Ovary (tissue), 7 donors: ENCODE measurements at regions not wholly inside any gene's neighbourhood (a gene's known extent, or its start where the extent isn't known, plus 50 kb on each side); places are given as distances from the start of the nearest gene placed in this dataset.
"Not testable (repeated sequence)": the region's sequence is repeated elsewhere in the genome, so short reads cannot be mapped to it uniquely, and the experiment has no call there.

Source experiments
- DNase-seq, 5 donors: peaks; one replicate each; pipeline ENCODE4 v3.0.0-alpha.2; 2019 to 2020
- H3K27ac ChIP-seq, 2 donors: fragments of 200-600 bp; one replicate each; pipeline versions ENCODE4 v1.5.1 to v1.8.0; 2019 to 2022
- H3K27me3 ChIP-seq: fragments of 200-600 bp; one replicate; pipeline ENCODE4 v1.8.0; 2022
- H3K36me3 ChIP-seq: fragments of 200-600 bp; sonication (generic); one replicate; pipeline ENCODE4 v1.5.1; 2019
- H3K4me1 ChIP-seq: one replicate; pipeline ENCODE4 v1.8.1; 2013; ENCODE audit warnings: mild to moderate bottlenecking, moderate library complexity; ENCODE audit not compliant: insufficient read depth
- H3K4me3 ChIP-seq: fragments of 200-600 bp; sonication (generic); one replicate; pipeline ENCODE4 v1.5.1; 2017
- H3K9me3 ChIP-seq, 2 donors: fragments of 200-600 bp in 1 of 2; sonication (generic) in 1 of 2; one replicate each; pipeline versions ENCODE4 v1.5.1 to v1.8.1; 2013 to 2019; ENCODE audit warnings: mild to moderate bottlenecking in 1 of 2, moderate library complexity in 1 of 2
- EP300 ChIP-seq: sonication (generic); formaldehyde crosslinking; IDR thresholded peaks from one replicate; pipeline ENCODE4 v1.6.1; 2017; ENCODE audit warnings: antibody characterized with exemption
- POLR2A ChIP-seq: fragments of 450-650 bp; IDR thresholded peaks from one replicate; pipeline ENCODE4 v1.6.1; 2017; ENCODE audit warnings: antibody characterized with exemption, mild to moderate bottlenecking, moderate library complexity
- WGBS, 3 donors: extraction: QIAGEN DNeasy Blood & Tissue Kit in 1 of 3; methylation state at CpG; one replicate each; pipeline versions ENCODE4 v1.1.5 to v1.1.7; 2013 to 2017; 5-methylcytosine and 5-hydroxymethylcytosine counted together
- intact Hi-C, 4 donors: fragments of 100-400 bp; cut with DNase I; formaldehyde crosslinking; loops; one replicate each; pipeline versions ENCODE4 v1.11.0 to v1.15.1; 2022 to 2023
- TF ChIP-seq, protein P1 (sequence below), 3 donors: fragments of 450-650 bp in 2 of 3; fragments of 200-600 bp in 1 of 3; IDR thresholded peaks; one replicate each; pipeline versions ENCODE4 v1.5.1 to v1.8.0; 2016 to 2022; ENCODE audit warnings: antibody characterized with exemption in 3 of 3, mild to moderate bottlenecking in 1 of 3
- donor health status: DM: no; HTN: no; CAD: no; lungs with moderate emphysema.
- donor health status: DM: no; HTN: no; CAD: no.
- donor health status: Bipolar disorder and iron deficiency.
- donor health status: DM: no; HTN: no; CAD: no.
- donor health status: DM: yes; HTN: yes; CAD: no.

DNA sequence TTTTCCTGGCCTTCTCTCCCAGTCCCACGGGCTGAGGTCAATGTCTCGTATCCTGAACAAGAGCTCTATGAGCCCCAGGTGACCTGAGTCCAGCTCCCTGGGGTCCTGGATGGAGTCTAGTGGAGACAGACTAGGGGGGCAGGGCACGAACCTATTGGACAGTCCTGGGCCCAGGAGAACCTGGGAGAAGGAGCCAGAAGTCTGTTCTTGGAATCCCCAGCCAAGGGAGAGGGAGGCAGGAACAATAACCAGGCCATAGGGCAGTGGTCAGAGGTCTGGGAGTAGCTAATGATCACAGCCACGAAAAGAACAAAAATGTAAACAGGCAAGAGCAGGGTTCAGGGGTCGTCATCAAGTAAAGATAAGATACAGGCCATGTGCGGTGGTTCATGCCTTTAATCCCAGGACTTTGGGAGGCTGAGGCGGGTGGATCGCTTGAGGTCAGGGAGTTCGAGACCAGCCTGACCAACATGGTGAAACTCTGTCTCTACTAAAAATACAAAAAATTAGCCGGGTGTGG lies 60.8 kb downstream of the COPRS start:
- TF ChIP-seq EP300, result no peak
- TF ChIP-seq POLR2A, result no peak
- TF ChIP-seq, protein P1, sequence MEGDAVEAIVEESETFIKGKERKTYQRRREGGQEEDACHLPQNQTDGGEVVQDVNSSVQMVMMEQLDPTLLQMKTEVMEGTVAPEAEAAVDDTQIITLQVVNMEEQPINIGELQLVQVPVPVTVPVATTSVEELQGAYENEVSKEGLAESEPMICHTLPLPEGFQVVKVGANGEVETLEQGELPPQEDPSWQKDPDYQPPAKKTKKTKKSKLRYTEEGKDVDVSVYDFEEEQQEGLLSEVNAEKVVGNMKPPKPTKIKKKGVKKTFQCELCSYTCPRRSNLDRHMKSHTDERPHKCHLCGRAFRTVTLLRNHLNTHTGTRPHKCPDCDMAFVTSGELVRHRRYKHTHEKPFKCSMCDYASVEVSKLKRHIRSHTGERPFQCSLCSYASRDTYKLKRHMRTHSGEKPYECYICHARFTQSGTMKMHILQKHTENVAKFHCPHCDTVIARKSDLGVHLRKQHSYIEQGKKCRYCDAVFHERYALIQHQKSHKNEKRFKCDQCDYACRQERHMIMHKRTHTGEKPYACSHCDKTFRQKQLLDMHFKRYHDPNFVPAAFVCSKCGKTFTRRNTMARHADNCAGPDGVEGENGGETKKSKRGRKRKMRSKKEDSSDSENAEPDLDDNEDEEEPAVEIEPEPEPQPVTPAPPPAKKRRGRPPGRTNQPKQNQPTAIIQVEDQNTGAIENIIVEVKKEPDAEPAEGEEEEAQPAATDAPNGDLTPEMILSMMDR (IDR thresholded peaks at IDR 0.05), result no peak

DNA sequence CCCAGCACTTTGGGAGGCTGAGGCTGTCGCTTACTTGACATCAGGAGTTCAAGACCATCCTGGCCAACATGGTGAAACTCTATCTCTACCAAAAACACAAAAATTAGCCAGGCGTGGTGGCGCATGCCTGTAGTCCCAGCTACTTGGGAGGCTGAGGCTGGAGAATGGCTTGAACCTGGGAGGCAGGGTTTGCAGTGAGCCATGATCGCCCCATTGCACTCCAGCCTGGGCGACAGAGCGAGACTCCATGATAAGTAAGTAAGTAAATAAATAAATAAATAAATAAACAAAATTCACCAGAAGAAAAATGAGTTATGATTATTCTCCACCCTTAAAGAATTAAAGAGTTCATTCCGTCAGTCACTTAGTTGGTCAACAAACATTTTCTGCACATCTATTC lies 63.1 kb downstream of the COPRS start:
- H3K4me1 ChIP-seq, H3K4me3 ChIP-seq, H3K9me3 ChIP-seq, H3K36me3 ChIP-seq, DNase-seq, intact Hi-C loops, H3K27me3 ChIP-seq, H3K27ac ChIP-seq: not testable (repeated sequence)
- WGBS, 3 donors, result 97 to 99% (median 99%) methylated on average over 7 of the region's 7 CpGs

More for the DNA sequence above, 60.8 kb downstream of the COPRS start:
- Histone ChIP-seq H3K36me3 (no peaks in the 10 kb centered on the region), H3K9me3 (no peaks in the 10 kb centered on the region), H3K4me1 (no peaks in the 10 kb centered on the region), H3K4me3 (no peak overlapping the region), H3K27me3 (no peaks in the 10 kb centered on the region), H3K27ac (no peak overlapping the region)
- intact Hi-C loops, result no loop called here
- 51 to 62% (median 58%) methylated on average over 10 of the region's 10 CpGs for WGBS, 3 donors
- DNase-seq, result no peak

DNA sequence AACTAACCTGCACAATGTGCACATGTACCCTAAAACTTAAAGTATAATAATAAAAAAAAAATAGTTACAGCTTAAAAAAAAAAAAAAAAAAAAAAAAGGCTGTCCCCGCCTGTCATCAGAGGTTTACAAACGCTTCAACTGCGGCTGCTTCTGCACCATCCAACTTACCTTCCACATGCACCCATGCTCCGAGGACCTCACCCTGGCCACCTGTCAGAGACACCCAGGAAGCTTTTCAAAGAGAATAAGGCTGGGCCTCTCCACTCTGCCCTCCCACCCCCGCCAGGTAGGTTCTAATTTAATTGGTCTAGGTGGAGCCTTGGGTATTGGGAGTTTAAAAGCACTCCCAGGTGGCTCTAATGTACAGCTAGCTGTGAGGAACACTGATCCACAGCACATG lies 64.9 kb downstream of the COPRS start:
- no peak for DNase-seq
- intact Hi-C loops, result no loop called here
- Histone ChIP-seq H3K9me3 (no peaks in the 10 kb centered on the region), H3K4me1 (no peaks in the 10 kb centered on the region), H3K36me3 (no peaks in the 10 kb centered on the region), H3K27ac (no peak overlapping the region), H3K4me3 (no peak overlapping the region), H3K27me3 (no peaks in the 10 kb centered on the region)
- no peak for TF ChIP-seq EP300
- TF ChIP-seq, protein P1 (IDR thresholded peaks at IDR 0.05), result no peak
- TF ChIP-seq POLR2A, result no peak
- 88 to 92% (median 89%) methylated on average over 5 of the region's 5 CpGs for WGBS, 3 donors

DNA sequence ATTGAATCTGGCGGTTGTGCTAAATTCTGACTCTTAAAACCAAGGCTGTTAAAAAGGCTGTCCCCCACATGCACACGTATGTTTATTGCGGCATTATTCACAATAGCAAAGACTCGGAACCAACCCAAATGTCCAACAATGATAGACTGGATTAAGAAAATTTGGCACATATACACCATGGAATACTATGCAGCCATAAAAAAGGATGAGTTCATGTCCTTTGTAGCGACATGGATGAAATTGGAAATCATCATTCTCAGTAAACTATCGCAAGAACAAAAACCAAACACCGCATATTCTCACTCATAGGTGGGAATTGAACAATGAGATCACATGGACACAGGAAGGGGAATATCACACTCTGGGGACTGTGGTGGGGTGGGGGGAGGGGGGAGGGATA lies 65.4 kb downstream of the COPRS start:
- WGBS, 3 donors, result 86 to 96% (median 91%) methylated on average over 7 of the region's 7 CpGs
- H3K27ac ChIP-seq, H3K4me3 ChIP-seq, DNase-seq, H3K36me3 ChIP-seq, H3K9me3 ChIP-seq, H3K27me3 ChIP-seq, H3K4me1 ChIP-seq, intact Hi-C loops: not testable (repeated sequence)

DNA sequence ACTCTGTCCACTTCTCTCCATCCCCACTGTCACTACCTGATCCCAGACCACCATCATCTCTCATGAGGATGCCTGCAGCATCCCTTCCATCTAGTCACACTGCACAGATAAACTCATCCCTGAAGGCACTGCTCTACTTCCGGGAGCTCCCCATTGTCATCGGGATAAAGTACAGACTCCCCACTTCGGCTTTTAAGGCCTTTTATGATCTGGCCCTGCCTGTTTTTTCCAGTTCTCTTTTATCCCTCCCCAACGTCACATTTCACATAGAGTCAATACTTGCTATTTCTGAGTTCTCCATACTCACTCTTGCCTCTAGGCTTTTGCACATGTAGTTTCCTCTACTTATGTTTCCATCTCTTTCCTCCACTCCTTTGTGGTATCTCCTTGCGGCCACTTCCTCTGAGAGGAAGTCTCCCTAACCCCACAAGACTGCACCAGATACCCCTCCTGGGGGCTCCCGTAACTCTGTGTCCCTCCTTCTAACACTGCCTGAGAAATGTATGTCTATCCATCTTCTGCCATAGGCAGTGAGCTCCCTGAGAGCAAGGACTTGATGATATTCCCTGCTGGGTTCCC lies 66.9 kb downstream of the COPRS start:
- no peak overlapping the region for H3K4me3 ChIP-seq
- H3K4me1 ChIP-seq, result no peaks in the 10 kb centered on the region
- DNase-seq, result no peak
- no peaks in the 10 kb centered on the region for H3K27me3 ChIP-seq
- no peak overlapping the region for H3K27ac ChIP-seq
- intact Hi-C loops, result no loop called here
- H3K9me3 ChIP-seq, result no peaks in the 10 kb centered on the region
- TF ChIP-seq POLR2A (no peak), EP300 (no peak)
- TF ChIP-seq, protein P1 (IDR thresholded peaks at IDR 0.05), result no peak
- WGBS, 3 donors, result 57 to 79% (median 69%) methylated on average over 6 of the region's 6 CpGs
- no peaks in the 10 kb centered on the region for H3K36me3 ChIP-seq
